ENCODE measurements at regions not wholly inside any gene's neighbourhood (a gene's known extent, or its start where the extent isn't known, plus 50 kb on each side); places are given as distances from the start of the nearest gene placed in this dataset.
"Not testable (repeated sequence)": the region's sequence is repeated elsewhere in the genome, so short reads cannot be mapped to it uniquely, and the experiment has no call there.

DNA sequence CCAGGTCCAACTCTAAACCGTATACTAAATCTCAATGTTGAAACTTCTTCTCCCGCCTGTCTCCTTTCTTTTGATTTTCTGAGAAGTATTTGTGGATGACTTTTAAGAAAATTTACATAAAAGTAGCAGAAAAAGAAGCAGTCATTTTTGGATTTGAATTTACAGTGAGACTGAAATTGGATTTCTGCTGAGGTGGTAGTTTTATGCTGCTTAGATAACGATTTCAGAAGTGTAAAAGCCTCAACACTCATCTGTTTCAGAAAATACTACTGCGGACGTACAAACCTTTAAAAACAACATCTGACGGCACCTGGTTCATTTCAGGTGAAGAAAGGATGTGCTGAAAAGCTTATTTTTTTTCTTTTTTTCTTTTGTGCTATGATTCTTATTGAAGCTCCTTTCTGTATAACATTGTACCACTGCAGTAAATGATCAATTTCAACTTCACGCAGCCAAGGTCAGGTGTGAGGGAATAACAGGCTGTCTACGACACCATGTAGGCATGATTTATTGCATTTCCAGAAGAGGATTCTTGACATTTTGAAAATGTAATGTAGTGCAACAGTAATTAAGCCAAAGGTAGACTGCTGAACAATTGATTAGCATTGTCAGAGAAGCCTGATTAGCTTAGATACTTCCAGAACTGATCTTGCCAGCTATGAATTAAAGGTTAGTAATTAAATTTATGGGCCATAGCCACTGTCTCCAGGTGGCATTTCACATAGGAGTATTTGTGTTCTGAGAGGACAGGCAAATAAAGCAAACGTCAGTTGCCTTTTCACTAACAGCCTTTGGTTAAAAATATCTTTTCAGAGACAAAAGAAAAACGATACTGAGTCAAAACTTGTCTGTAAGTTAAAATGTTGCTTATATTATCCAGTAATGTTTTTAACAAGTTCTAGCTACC lies 134.6 kb upstream of the KBTBD8 start:
- DNase-seq = no peak

DNA sequence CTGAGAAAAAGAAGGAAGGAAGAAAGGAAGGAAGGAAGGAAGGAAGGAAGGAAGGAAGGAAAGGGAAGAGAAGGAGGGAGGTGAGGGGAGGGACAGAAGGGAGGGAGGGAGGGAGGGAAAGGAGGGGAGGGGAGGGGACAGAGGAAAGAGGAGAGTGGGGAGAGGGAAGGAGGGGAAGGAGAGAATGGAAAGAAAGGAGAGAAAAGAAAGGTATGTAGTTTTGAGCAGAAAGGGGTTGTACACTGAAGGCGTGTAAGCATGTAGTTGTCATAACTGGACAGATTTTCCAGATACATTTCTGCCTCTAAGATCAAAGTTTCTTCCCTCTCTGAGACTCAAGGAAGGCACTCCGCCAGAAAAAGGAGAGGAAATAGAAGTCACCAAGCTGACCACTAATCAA lies 113.4 kb upstream of the KBTBD8 start:
- no peak for DNase-seq

DNA sequence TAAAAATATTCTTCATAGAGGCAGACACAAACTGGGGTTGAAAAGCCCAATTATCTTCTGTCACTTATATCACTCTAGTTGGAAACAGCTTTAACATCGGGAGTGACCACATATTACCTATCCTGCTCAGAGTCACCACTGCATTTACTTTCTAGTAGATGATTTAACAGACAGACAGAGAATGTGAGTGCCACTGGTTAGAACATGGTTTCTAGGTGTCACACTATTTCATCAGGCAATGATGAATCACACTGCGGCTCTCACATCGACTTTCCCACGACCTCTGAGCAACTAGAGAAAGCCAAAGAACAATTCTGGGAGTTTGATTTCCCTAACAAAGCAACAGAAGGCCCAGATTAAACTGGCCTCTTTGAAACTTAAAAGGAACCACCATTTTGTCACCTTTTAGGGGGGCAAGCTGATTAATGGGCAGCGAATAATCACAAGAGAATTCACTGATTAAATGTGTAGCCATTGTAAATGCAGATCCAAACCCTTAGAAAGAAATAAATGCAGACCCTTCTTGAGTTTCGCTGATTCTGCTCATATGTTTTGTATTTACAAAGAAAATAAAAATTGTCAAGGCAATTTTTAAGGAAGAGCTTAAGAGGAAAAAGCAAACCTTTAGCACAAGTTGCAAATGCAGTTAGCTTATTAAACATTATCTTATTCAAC lies 112.6 kb upstream of the KBTBD8 start:
- DNase-seq = no peak

DNA sequence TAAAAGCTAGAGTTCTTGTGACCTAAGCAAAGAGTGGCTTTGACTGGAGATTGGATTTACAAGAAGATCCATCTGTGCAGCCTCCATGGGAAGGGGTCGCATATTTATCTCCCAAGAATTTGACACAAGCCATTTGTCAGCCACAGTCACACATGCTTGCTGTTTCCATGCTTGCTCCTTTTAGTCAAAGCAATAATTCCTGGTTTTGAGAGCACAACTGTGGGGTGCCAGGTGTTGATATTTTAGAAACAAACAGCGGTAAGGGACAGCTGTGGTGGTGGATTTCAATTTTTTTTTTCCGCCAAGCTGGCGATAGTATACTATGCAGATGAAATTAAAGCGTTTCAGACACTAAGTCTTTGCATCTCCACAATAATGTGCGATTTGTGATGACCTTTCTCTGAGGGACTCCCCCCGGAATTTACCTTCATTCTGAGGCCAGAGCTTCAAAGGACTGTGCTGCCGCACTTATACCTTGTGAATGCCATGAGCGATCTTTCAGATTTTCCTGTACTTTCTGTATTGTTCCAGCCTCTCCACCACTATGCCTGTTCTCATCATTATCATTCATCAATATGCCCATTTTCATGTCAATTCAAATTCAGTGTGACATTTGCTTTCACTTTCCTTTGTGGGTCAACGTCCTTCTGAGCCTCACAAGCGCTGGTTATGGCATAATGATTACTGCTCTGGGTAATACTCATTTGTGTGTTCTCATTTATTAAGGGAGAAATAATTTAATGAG lies 108.2 kb upstream of the KBTBD8 start:
- no peak for DNase-seq

DNA sequence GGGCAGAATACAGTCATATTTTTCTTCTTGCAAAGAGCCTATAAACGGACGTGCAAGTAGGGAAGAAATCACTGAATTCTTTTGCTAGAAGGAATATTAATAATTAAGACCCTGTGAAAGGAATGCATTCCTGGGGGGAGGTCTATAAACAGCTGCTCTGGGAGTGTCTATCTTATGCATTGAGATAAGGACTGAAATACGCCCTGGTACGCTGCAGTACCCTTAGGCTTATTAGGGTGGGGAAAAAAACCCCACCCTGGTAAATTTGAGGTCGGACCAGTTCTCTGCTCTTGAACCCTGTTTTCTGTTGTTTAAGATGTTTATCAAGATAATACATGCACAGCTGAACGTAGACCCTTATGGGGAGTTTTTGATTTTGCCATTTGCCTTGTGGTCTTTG lies 100.0 kb upstream of the KBTBD8 start:
- DNase-seq = no peak

DNA sequence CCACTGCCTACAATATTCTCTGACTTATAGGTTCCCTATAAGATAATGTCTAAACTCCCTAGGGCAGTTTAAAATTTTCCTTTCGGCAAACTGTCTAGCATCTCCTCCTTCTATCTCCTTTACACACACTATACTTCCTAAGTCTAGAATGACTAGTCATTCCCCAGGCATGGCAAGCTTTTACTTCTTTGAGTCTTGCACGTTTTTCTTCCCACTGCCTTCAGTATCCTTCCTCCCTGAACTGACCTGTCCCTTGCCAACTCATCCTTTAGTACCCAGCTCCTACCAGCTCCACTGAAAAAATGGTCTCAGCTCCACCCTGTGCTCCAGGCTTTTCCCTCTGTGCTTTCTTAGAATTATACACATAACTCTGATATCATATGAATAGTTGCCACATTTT lies 93.8 kb upstream of the KBTBD8 start:
- DNase-seq = no peak

DNA sequence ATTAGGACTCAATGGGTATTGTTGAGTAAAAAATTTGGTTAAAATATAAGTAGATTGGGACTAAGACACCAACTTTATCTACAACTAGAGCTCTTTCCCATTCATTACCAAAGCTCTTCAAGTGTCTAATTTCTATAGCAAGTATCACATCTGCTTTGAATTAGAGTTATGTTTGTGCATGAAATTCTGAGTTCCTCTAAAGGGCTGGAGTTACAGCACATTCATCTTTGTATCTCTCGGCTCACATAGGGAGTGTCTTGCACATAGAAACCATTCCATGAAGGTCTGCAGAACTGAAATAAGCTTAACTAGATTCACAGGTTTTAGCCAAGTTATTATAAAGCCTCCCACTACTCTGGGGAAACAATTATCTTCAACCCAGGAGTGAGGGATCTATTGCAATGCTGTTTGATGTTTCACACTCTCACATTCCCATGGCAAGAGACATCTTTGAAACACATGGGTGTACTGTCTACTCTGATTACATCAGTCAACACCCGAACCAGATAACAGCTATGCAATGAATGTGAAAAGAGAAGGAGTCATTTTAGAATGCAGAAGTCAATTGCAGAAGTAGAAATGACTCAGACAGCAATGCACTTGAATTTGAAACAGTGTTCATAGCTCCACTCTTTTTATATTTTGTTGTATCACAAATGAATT lies 93.1 kb upstream of the KBTBD8 start:
- DNase-seq = no peak

DNA sequence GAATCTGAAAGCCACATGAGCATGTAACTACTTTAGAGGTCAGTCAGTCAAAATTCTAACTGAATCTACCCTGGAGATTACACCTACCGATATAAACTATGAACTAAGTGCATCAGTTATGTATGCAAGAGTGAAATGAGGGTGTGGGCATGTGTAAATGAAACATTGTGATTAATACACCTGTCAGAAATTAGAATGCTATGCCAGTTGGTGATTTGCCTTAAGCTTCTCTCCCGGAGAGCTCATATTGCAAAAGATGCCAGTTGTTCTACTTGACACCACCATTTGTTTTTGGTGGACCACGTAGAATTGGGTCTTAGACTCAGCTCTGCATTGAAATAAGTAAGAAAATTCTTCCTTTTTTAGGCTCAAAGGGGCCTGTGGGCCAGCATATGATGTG lies 91.0 kb upstream of the KBTBD8 start:
- no peak for DNase-seq

DNA sequence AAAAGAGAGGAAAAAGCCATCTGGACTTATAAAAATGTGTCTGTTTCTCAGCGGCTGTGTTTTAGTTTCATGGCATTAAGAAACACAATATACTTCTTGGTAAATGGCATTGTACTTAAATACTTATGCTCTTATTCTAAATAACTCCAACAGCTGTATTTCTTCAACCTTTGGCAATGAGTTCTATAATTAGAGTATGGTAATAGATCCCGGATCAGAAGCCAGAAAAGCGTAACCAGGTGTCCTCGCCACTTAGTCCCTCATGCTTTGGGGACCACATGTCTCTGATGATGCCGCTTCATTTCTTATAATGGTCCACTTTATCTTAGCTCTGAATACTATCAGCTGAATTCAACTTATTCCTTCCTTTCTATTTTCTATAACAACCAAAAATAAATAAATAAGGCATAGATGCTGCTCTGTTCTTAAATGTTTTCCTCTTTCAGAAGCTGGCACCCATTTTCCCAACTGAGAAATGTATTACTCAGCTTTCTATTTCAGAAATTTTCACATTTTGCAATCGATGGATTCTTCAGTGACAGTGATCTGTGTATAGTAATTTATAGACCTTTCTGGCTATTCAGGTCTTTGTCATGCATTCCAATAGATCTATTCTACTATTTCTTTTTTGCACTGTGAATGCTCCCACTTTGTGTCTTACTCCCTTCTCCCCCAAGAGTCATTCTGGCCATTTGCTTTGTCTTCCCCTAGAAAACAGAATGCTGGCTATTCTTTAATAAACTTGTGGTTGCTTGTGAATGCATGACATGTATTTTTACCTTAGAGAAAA lies 87.6 kb upstream of the KBTBD8 start:
- no peak for DNase-seq

DNA sequence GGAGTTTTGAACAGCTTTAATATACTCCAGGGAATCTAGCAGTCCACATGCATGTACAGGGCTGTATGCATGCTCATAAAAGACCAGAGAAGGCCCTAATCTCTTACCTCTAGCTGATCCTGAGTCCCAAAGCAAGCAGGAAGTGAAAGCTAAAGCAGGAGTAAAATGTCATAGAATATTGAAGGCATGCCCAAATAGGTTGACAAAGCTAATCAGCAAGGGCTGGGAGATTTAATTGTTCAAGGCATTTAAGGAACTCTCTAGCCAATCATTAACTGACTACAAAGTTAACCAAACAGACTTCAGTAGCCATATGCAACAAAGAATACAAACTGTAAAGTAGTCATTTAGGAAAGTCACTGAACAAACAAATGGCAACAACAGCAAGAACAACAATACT lies 85.8 kb upstream of the KBTBD8 start:
- no peak for DNase-seq

DNA sequence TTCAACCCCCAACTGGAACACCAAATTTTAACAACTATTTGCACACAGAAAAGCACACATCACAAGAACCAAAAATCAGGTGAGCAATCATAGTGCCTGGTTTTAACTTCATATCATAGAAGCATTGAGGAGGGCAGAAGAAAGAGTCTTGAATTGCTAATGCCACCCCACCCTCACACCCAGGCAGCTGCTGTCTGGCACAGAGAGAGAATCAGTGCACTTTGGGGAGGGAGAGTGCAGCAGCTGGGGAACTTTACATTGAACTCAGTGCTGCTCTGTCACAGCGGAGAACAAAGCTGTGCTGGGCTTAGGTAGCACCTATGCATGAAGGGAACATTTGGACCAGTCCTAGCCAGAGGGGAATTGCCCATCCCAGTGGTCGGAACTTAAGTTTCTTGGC lies 76.0 kb upstream of the KBTBD8 start:
- no peak for DNase-seq

DNA sequence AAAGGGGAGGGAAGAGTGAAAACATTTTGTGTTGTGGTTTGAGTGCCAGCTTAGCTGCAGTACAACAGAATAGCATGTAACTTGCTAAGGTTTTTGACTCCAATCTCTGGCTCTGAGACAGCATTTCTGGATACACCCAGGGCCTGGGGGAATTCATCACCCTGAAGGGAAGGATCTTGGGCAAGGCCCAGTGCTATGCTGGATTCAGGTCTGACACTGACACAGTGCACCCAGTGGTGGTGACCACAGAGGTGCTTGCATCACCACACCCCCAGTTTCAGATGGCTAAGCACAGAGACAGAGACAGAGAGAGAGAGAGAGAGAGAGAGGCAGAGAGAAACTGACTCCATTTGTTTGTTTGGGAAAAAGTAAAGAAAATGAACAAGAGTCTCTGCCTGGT lies 74.1 kb upstream of the KBTBD8 start:
- no peak for DNase-seq

DNA sequence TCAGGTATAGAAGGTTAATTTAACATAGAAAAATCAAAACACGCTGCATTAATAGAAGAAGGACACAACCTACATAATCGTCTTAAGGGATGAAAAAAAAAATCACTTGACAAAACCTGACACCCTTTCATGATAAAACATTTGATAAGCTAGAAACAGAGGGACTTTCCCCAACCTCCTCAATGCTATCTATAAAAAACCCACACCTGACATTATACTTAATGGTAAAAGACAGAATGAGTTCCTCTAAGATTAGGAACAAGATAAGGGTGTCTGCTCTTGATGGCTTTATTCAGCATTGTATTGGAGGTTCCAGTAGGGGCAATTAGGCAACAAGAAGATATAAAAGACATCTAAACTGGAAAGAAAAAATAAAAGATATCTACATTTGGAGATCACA lies 69.9 kb upstream of the KBTBD8 start:
- DNase-seq = no peak

DNA sequence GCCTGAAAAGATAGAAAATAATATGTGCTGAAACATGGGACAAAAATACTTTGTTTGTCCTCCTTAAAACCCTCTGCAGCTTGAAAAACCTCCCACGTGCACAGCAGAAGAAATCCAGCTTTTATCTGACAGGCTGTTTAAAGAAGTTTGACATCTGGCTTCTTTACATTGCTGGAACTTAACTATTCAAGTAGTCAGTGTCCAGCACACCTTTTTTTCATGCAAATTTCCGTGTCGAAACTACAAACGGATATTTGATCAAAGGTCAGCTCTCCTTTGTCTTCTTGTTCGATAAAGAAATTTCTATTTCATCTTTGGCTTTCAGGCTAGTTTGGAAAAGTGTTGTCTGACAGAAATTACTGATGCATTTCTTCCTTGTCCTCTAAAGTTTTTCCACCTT lies 66.8 kb upstream of the KBTBD8 start:
- no peak for DNase-seq

DNA sequence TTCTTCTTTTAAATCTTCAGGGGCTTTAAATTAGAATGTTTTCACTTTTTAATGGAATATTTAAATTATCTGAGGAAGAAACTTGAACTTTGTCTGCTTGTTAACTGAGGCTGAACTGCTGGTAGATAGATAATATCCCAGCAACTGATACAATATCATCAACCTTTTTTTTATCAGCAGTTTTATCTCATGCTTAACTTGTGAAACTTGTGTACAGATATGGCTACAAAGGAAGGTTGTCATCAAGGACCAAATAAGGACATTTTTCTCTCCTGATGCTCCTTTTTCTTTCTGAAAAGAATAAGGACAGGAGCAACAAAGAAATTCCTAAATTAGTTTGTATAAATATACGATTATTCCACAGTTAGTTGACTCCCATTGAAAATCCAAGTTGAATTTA lies 66.4 kb upstream of the KBTBD8 start:
- no peak for DNase-seq

DNA sequence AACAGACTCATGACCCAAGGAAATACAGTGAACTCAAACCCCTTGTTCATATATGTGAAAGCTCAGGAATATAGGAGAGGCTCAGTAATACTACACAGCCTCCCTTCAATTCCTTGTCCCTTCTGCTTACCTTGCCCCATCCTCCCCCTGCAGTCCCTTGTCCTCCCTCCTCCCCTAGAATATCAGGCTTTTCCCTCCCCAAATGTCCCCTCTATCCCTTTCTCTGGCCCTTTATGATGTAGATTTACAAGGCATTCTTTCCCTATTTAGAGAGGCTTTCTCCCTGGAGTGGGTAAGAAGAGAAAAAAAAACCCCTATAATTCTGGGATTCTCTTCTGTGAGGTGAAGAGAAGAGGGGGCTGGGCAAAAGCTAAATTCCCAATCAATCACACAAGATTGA lies 64.9 kb upstream of the KBTBD8 start:
- DNase-seq = no peak

DNA sequence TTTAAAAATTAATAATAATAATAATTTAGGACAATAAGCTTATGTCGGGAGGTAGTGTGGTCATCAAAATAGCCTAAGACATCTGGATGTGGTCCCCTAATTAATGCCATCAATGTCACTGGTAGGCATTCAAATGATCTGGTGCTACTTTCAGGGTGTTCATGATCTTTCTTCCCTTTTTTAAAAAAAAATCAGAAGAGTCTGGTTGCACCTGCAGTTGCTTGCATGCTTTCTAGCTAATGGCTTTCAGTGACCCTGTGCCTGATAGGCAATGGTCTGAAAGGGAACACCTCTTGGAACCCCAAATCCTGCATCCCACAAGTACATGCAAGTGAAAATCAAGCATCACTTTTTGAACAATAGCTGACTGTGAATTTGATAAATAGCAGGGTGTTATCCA lies 64.1 kb upstream of the KBTBD8 start:
- no peak for DNase-seq

DNA sequence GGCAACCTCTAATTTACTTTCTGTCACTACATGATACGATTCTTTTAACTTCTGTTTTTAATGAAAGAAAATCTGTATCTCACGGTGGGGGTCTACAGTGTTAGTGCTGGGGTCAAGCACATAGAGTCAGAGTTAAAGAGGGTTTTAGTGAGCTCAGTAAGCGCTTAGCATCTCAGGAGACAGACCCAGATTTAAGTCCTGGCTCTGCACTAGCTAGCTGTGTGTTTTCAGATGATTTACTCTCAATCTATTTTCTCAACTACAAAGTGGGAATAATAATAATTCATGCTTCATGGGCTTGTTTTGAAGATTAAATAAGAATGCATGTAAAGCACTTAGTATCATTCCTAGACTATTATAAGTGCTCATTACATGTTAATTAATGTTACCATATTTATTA lies 63.4 kb upstream of the KBTBD8 start:
- DNase-seq = no peak

DNA sequence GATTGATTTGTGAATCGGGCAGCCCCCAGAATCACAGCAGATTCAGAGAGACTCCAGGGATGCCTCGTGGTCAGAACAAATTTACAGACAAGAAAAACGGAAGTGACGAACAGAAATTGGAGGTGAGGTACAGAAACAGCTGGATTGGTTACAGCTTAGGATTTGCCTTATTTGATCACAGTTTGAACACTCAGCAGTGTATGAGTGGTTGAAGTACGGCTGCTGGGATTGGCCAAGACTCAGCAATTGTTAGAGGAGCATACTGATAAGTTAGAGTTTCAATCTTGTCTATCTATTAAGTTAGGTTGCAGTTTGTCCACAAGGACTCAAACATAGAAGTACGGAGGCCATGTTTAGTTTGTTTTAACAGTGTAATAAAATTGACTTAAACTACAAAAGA lies 61.1 kb upstream of the KBTBD8 start:
- DNase-seq = not testable (repeated sequence)

DNA sequence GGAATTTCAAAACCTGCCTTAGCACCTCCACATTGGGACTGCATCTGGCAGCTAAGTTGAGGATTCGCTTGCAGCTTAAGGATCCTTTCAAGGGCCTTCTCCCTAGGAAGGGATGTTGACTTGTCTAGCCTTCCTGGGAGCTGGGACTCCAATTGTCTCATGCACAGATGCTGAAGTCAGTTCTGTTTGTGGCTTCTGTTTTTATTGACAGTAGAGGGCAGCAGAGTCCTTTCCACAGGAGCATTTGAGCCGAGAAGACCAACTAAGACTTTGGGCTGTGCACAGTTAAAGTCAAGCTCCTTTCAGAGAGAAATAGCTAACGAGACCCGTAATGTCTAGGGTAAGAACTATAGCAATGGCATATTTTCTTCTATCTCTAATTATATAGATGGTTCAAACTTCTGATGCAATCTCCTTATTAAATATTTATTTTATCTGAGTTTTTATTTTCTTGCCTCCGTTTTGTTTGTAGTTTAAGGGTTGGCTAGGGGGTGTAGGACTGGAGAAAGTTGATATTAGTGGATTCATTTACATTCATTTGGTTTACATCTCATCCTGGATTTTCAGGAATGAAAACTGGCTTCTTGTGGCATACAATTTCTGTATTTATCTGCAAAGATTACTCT lies 59.7 kb upstream of the KBTBD8 start:
- no peak for DNase-seq

DNA sequence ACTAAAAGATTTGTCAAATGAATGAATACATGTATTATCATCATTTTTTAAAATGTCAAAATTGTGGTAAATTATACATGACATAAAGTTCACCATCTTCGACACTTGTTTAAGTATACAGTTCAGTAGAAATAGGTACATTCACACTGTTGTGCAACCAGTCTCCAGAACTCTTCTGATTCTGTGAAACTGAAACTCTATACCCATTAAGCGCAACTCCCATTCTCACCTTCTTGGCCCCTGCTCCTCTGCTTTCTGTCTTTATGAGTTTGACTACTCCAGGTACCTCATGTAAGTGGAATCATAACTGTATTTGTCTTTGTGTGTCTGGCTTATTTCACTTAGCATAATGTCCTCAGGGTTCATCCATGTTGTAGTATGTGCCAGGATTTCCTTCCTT lies 50.1 kb upstream of the KBTBD8 start:
- no peak for DNase-seq

Measured in DMS79 (cell line).